ENCODE measurements at regions not wholly inside any gene's neighbourhood (a gene's known extent, or its start where the extent isn't known, plus 50 kb on each side); places are given as distances from the start of the nearest gene placed in this dataset.
"Not testable (repeated sequence)": the region's sequence is repeated elsewhere in the genome, so short reads cannot be mapped to it uniquely, and the experiment has no call there.

DNA sequence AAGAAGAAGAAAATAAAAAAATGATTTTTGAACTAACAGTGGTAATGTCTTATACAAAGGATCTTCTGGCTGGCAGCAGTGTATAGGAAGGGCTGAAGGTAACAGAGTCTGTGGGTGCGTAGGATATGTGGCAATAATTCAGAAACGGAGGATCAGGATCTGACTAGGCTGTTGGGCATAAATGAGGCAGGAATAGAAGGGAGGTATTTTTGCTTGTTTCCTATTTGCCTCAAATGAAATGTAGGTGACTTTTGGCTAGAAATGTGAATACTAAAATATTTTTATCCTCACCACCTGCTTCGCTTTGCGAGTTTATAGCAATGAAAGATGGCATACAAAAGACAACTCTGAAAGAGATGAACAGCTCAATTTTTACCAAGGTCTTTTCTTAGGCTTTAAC, 1086.1 kb upstream of the CELF4 start:
- DNase-seq (ENCODE audit: low spot score in 2 of 2), result no peak
- Mint-ChIP-seq H3K36me3 (no peaks in the 10 kb centered on the region), H3K9me3 (no peaks in the 10 kb centered on the region), H3K27ac (no peak overlapping the region)
- ATAC-seq, result no peak

DNA sequence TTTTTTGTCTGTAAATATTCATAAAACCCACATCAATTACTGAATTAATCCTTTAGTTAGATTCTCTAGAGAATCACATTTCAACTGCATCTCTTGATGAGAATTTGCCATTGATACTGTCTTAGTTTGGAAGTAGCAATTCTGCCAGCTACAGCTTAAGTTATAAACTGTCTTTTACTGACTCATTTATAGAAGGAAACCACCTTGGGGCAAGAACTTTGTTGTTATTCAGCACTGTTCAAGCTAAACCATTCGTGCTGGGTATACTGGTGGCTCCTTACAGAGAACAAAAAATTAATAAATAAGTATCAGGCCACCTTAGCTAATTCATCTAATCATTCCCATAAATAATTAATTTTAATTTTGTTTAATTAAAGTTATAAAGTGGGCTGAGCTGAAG, 1082.6 kb upstream of the CELF4 start:
- ATAC-seq, result no peak
- Mint-ChIP-seq H3K27ac (no peak overlapping the region), H3K36me3 (no peaks in the 10 kb centered on the region), H3K9me3 (peaks cover 0 to 4% of the 10 kb centered on the region in 2 donors)
- no peak for DNase-seq (ENCODE audit: low spot score in 2 of 2)

DNA sequence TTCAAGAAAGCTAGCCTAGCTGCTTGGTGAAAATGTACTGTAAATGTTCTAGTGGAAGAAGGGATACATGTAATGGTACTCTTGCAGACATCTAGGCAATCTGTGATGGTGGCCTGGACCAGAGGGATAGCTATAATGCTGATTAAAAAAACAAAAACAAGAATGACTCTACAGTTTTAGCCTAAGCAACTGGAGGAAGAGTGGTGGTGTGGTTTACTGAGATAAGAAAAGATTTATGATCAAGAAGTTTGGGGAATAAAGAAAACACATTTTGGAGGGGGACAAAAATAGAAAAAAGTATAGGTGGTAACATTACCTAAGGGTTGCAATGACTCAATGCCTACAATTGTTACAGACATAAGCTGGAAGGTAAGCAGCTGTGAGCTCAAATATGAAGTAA, 1080.7 kb upstream of the CELF4 start:
- Mint-ChIP-seq H3K9me3 (peaks cover 0 to 4% of the 10 kb centered on the region in 2 donors), H3K36me3 (no peaks in the 10 kb centered on the region), H3K27ac (no peak overlapping the region)
- ATAC-seq (no peak), DNase-seq (ENCODE audit: low spot score in 2 of 2) (no peak)

DNA sequence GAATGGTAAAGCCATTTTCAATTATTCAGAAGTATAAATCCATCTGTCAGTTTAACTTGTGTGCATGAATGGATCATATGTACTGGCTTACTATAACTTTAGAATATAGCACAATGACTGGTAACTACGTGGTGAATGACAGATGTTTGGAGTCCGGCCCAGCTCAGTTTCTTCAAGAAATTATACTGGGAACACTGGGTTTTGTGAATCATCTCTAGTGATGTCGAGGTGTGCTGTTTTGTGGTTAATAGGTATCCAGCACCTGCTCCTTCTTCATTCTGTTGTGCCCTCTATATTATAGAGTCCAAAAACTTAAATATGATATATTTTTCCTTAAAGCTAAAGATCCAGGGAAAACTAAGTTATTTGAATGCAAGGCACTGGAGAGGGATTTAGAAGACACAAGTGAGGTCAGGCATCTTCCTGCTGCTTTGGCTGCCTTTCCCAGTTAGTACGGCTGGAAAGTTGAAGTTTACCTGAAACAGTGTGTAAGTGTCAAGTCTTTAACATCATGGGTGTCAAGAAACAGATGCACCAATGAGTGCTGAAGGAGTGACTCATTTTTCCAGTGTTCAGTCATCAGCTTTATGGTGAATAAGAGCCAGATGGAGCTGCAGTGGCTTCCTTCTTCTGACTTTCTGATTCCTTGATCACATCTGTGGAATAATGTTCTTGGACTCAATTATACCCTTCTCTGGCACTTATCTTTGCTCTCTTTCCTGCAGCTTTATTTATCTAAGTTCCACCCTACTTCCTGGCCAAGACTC, 1079.5 kb upstream of the CELF4 start:
- DNase-seq (ENCODE audit: low spot score in 2 of 2), result no peak
- peaks cover 0 to 6% of the 10 kb centered on the region in 2 donors for H3K36me3 Mint-ChIP-seq
- ATAC-seq, result peak; percentile 52 to 89
- H3K9me3 Mint-ChIP-seq, result peaks cover 0 to 4% of the 10 kb centered on the region in 2 donors
- no peak overlapping the region for H3K27ac Mint-ChIP-seq

DNA sequence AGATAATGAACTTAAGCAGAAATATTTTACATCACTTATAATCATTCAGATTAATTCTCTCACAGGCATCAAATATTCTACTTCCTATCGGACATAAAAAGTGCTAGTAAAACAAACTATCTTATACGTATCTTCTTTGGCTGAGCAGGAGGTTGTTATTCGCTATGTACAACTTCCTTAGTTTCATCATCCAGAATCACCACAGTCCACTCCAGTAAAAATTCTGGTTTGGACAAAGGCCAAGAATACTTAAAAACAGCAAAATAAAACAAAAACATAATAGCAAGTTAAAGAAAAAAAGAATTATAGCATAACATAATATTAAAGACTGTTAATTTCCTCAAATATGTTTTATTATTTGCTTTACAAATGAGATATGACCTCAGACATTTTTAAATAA, 1077.1 kb upstream of the CELF4 start:
- H3K36me3 Mint-ChIP-seq, result peaks cover 12 to 18% of the 10 kb centered on the region in 2 donors
- peaks cover 12 to 13% of the 10 kb centered on the region in 2 donors for H3K9me3 Mint-ChIP-seq
- no peak overlapping the region for H3K27ac Mint-ChIP-seq
- no peak for ATAC-seq
- no peak for DNase-seq (ENCODE audit: low spot score in 2 of 2)

DNA sequence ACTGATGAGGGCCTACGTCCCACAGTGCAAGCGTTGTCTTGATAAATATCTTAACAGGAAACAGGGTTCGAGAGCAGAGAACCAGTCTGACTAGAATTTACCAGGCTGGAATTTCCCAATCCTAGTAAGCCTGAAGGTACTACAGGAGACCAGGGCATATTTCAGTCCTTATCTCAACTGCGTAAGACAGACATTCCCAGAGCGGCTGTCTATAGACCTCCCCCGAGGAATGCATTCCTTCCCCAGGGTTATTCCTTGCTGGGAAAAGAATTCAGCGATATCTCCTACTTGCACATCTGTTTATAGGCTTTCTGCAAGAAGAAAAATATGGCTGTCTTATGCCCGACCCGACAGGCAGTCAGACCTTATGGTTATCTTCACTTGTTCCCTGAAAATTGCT, 1074.1 kb upstream of the CELF4 start:
- H3K27ac Mint-ChIP-seq, ATAC-seq: not testable (repeated sequence)
- peaks cover 12 to 13% of the 10 kb centered on the region in 2 donors for H3K9me3 Mint-ChIP-seq

DNA sequence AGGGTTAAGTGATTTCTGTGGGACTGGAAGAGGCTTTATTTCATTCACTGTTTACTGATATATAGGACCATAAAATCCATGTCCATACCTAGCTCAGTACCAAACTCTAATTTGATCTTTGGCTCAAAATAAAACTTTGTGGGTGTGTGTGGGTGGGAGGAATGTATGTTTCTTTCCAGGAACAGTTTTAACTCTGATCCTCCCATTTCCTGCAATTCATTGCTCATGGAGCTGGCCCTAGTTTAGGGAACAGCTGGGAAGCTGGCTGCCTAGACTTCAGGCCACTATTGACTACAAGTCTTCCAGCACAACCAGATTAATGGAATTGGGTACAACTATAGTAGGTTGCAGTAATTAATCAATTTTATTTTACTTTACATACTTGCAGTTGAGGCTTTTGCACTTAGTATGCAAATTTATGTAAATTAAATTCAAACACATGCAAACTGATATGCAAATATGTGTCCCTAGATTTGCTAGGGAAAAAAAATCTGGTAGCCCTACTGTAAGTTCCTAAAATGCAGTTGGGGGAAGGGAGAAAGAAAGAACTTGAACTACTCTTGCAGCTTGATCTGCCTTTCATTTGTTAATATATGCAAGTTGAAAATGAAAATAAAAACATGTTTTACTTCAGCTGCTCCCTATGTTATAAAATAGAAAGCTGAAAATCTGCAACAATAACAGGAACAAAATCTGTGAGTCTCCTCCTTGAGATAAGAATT, 1070.3 kb upstream of the CELF4 start:
- Mint-ChIP-seq H3K36me3 (peaks cover 12 to 18% of the 10 kb centered on the region in 2 donors), H3K9me3 (peaks cover 12 to 13% of the 10 kb centered on the region in 2 donors), H3K27ac (no peak overlapping the region)
- DNase-seq (ENCODE audit: low spot score in 2 of 2) (no peak), ATAC-seq (no peak)

More for the DNA sequence above, 1074.1 kb upstream of the CELF4 start:
- not testable (repeated sequence) for DNase-seq (ENCODE audit: low spot score in 2 of 2)
- peaks cover 12 to 18% of the 10 kb centered on the region in 2 donors for H3K36me3 Mint-ChIP-seq

DNA sequence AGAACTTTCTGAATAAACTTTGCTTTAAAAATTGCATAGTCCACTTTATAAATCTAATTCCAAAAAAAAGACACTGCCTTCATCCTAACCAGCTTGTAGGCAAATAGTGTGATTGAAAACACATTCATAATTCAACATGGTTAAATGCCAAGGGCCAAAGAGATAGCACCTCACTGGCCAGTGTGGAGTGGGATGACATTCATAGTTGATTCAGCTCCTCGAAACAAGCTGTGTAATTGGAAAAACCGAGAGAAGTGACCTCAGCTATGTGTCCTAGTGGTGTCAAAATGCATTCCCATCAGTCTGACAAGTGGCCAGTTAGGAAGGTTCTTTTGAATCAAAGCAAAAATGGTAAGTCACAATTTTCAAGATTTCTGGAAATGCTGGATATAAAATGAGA, 1068.5 kb upstream of the CELF4 start:
- DNase-seq (ENCODE audit: low spot score in 2 of 2) (no peak), ATAC-seq (no peak)
- peaks cover 7 to 9% of the 10 kb centered on the region in 2 donors for H3K36me3 Mint-ChIP-seq
- no peak overlapping the region for H3K27ac Mint-ChIP-seq
- H3K9me3 Mint-ChIP-seq, result peaks cover 8 to 10% of the 10 kb centered on the region in 2 donors

DNA sequence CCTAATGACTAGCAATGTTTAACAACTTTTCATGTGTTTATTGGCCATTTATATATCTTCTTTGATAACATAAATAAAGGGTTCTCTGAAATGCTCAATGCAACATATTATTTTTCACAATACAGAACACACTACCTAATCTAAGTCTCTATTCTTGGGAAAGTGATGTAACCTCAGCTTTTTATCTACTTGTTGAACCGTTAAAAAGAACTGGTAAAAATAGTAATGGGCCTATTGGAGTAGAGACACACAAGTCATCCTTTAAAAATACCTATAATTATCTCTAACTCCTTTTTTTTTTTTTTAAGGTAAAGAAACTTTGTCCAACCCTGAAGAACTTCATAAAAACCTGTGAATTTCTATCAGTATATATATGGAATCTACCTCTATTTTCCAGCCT, 1067.7 kb upstream of the CELF4 start:
- DNase-seq (ENCODE audit: low spot score in 2 of 2) (no peak), ATAC-seq (no peak)
- H3K27ac Mint-ChIP-seq, result no peak overlapping the region
- H3K9me3 Mint-ChIP-seq, result peaks cover 2 to 3% of the 10 kb centered on the region in 2 donors
- peaks cover 0 to 1% of the 10 kb centered on the region in 2 donors for H3K36me3 Mint-ChIP-seq

DNA sequence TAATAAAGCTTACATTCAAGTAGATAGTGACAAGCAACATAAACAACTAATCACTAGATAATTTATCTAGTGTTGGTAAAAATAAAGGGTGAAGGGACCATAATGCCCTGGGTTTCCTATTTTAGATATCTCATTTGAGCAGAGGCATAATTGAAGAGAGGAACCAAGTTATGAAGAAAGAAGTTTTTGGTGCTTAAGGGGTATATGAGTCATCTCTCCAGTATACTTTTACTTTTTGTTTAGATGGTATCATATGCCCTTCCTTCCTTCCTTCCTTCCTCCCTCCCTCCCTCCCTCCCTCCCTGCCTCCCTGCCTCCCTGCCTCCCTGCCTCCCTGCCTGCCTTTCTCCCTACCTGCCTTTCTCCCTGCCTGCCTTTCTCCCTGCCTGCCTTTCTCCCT, 1053.5 kb upstream of the CELF4 start:
- H3K9me3 Mint-ChIP-seq, result peaks cover 0 to 9% of the 10 kb centered on the region in 2 donors
- no peak for ATAC-seq
- DNase-seq (ENCODE audit: low spot score in 2 of 2), result no peak
- no peaks in the 10 kb centered on the region for H3K36me3 Mint-ChIP-seq
- H3K27ac Mint-ChIP-seq, result no peak overlapping the region

DNA sequence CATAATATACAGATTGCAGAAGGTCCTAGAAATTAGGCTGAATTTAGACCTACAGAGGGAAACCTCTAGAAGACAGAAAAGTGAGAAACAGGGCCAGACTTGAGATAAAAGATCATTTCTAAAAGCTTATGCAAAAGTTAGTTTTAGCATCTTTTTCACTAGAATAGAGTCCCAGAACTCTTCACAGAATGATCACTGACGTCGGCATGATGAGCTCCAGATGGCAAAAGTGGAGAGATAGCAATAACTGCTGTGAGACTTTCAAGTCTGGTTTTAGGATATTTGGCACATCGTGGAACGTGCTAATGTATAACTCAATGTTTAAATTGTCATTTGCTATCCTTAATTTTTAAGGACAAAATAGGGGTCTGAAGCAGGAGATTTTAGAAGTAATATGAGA, 1050.7 kb upstream of the CELF4 start:
- ATAC-seq, result no peak
- DNase-seq (ENCODE audit: low spot score in 2 of 2), result no peak
- Mint-ChIP-seq H3K27ac (no peak overlapping the region), H3K9me3 (no peaks in the 10 kb centered on the region), H3K36me3 (no peaks in the 10 kb centered on the region)

DNA sequence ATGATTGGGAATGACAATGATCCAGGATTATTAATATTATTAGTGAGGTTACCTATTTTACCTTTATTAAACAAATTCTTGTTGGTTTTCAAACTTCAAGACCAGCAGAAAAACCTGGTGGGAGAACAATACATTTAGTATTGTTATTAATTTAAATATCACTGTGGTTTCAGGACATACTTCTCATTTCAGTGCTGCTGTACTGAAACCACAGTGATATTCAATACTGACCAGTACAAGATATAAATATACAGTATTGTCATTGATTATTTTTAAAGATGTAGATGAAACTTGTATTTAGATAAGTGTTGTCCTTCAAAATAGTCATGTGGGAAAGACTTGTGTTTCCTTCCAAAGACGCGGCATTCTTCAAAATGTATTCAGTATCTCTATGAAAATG, 1047.3 kb upstream of the CELF4 start:
- H3K36me3 Mint-ChIP-seq, result no peaks in the 10 kb centered on the region
- DNase-seq (ENCODE audit: low spot score in 2 of 2) (no peak), ATAC-seq (no peak)
- no peaks in the 10 kb centered on the region for H3K9me3 Mint-ChIP-seq
- H3K27ac Mint-ChIP-seq, result no peak overlapping the region

DNA sequence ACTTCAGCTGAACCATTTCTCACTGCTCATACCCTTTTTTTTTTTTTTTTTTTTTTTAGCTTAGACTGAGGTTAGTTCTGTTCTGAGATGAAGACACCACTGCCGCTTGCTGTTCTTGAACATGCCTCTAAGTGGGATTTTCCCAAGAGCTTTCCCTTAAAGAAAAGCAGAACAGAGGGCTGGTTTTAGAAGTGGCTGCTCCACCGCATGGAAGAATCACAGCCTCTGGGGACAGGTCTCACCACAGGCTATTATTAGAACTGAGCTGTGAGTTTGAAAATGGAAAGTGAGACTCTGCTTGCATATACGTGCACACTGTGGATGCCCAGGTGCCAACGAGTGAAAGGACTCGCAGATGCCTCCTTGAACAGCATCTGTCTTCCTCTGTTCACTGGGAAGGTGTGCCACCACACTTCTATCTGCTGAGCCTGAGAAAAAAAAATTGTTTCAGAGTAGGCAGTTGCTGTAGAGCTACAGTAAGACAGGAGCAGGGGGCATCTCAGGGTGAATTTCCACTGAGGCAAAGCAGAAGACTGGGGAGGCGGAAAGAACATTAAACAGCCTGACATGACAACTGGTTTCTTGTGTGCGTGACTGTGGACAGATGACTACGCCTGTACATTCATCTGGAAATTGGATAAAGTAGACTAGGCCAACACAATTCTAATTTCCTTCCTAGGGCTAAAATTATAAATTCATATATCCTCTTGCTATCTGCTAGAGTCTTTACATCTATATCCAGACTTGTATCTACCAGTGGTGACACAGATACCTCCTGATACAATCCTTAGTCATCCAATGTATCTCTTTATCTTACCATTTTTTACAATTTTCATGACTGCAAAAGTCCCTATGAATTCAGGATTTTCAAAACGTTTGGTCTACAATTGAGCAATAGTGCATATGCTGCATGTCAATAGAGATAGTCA, 1045.7 kb upstream of the CELF4 start:
- ATAC-seq, result peak; percentile 77 to 85
- peak; percentile 26 to 59 for DNase-seq (ENCODE audit: low spot score in 2 of 2)
- Mint-ChIP-seq H3K36me3 (no peaks in the 10 kb centered on the region), H3K9me3 (peaks cover 0 to 5% of the 10 kb centered on the region in 2 donors), H3K27ac (peak overlapping the region; percentile 81 to 89)

DNA sequence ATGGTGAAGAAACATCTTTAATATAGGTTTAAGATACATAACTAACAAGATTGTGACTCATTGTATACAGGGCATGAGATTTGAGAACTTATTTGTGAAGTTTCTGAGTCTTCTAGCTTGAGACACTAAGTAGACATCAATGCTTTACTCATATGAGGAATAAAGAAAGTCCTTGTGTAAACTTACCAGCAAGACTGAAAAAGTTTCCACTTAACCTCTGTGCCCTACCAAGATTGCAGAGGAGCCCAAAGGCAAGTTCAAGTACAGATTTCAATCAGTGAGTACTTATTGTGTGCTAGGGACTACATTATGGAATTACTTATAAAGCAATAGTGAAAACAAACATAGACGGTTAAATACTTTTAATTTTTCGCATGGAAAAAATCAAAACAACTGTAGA, 1041.2 kb upstream of the CELF4 start:
- peak in 1 of 2 donors; percentile 8 for DNase-seq (ENCODE audit: low spot score in 2 of 2)
- Mint-ChIP-seq H3K9me3 (peaks cover 0 to 15% of the 10 kb centered on the region in 2 donors), H3K36me3 (peaks cover 0 to 13% of the 10 kb centered on the region in 2 donors), H3K27ac (peak overlapping the region in 1 of 2 donors; percentile 95)
- ATAC-seq, result peak; percentile 11 to 75

DNA sequence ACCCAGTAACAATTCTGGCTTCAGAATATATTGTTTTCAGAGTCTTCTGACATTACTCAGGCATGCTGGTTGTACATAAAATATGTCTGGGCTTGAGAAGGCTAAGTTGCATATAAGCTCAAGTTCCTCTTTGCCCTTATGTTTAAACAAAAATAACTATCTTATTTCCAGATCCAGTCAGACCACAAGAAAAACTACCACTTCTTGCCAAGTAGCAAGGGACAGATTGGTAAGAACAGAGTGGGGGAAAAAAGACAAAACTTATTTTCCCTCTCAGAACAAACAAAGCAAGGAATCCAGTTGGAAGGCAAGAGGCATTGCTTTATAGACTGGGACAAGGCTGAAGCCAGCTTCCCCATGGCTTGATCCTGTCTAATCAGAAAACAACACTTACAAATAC, 1036.7 kb upstream of the CELF4 start:
- H3K9me3 Mint-ChIP-seq, result peaks cover 0 to 28% of the 10 kb centered on the region in 2 donors
- no peak for DNase-seq (ENCODE audit: low spot score in 2 of 2)
- H3K27ac Mint-ChIP-seq, result no peak overlapping the region
- ATAC-seq, result no peak
- H3K36me3 Mint-ChIP-seq, result peaks cover 0 to 13% of the 10 kb centered on the region in 2 donors

DNA sequence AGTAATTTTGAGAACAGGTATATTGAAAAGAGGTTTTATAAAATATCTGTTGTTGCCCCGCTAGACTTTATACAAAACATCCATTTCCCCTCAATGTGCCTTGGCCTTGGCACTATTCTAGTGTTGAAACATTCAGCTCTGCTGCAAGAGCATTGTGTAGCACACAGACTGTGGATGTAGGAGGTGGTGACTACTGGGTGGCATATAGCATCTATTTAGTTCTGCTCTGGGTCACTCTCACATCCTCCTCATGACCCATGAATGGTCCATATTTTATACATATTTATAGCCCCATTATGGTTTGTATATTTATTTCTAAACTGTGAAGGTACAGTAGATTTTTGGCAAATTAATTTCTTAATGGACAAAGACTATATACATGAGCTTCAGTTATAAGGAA, 1022.0 kb upstream of the CELF4 start:
- DNase-seq (ENCODE audit: low spot score in 2 of 2), result no peak
- Mint-ChIP-seq H3K9me3 (peaks cover 0 to 4% of the 10 kb centered on the region in 2 donors), H3K27ac (no peak overlapping the region), H3K36me3 (no peaks in the 10 kb centered on the region)
- no peak for ATAC-seq

DNA sequence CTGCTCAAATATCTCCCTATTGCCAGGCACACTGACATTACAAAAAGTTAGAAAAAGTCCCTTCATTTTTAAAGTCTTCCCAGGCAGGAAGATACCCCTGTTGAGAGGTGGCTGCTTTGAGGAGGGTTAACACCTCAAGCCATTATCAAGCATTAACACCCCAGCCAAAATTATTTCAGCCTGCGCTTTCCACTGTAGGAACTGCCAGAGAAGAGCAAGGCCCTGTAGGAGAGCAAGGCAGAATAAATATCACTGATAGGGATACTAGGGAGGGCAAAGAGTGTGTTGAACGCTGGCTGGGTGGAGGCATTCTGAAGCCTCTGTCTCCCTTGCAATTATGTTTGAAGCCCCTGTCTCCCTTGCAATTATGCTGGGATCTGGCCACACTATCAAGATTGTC, 1020.7 kb upstream of the CELF4 start:
- Mint-ChIP-seq H3K27ac (no peak overlapping the region), H3K9me3 (peaks cover 5 to 10% of the 10 kb centered on the region in 2 donors), H3K36me3 (no peaks in the 10 kb centered on the region)
- ATAC-seq (no peak), DNase-seq (ENCODE audit: low spot score in 2 of 2) (no peak)

Data from activated naive CD4-positive, alpha-beta T cell treated with anti-CD3 and anti-CD28 coated beads, Interleukin-2, amount 50 U/mL, for 72 hours (primary cell).